Endothelial cell of umbilical vein (primary cell): ENCODE measurements at regions not wholly inside any gene's neighbourhood (a gene's known extent, or its start where the extent isn't known, plus 50 kb on each side); places are given as distances from the start of the nearest gene placed in this dataset.

Experiments used
- BruUV-seq: library from RNA; stranded (reverse); fragments of 400-500 nt; replicated peaks from 2 replicates; lab custom pipeline; 2021; lab: Mats Ljungman, UMichigan
- CTCF ChIA-PET: fragments of 300-600, 350-600 bp; sonication (Branson Sonifier 250); formaldehyde crosslinking; loops from one replicate; lab custom pipeline; 2021; ENCODE audit warnings: antibody characterized with exemption, inconsistent platforms; lab: Charles Lee
- POLR2A ChIA-PET: fragments of 300-600, 350-600 bp; sonication (Branson Sonifier 250); formaldehyde crosslinking; loops from one replicate; lab custom pipeline; 2021; ENCODE audit warnings: antibody characterized with exemption, inconsistent platforms; lab: Charles Lee
- DNase-seq: peaks from one replicate; pipeline ENCODE4 v3.0.0-alpha.2; 2011; ENCODE audit warnings: low read depth, low spot score
- FAIRE-seq: peaks from 2 replicates; lab custom pipeline; 2011; peaks lifted over from hg19 to GRCh38; lab: Jason Lieb, UNC
- H2AFZ ChIP-seq: 2 replicates; pipeline ENCODE4 v1.6.0; 2012; ENCODE audit warnings: low read depth, low read length, control low read depth, inconsistent platforms
- H3K27ac ChIP-seq: 2 replicates; pipeline ENCODE4 v1.5.1; 2011; ENCODE audit warnings: low read depth, mild to moderate bottlenecking, control low read depth, low read length, moderate library complexity; ENCODE audit not compliant: insufficient read depth
- H3K27me3 ChIP-seq, 2 experiments: 2 replicates each; pipeline versions ENCODE4 v1.6.0 to v1.6.1; 2011; ENCODE audit warnings: low read length in 2 of 2, mixed read lengths in 1 of 2; ENCODE audit not compliant: control insufficient read depth in 2 of 2, insufficient read depth in 2 of 2
- H3K36me3 ChIP-seq, 2 experiments: 2 replicates in 1 of 2; 3 replicates in 1 of 2; pipeline ENCODE4 v1.5.1; 2011; ENCODE audit warnings: low read length in 2 of 2, mild to moderate bottlenecking in 1 of 2, moderate library complexity in 1 of 2; ENCODE audit not compliant: control insufficient read depth in 2 of 2, insufficient read depth in 2 of 2; ENCODE audit errors: extremely low read depth in 1 of 2
- H3K4me1 ChIP-seq: 3 replicates; pipeline ENCODE4 v1.5.1; 2011; ENCODE audit warnings: mild to moderate bottlenecking, low read length; ENCODE audit not compliant: control insufficient read depth, insufficient read depth; ENCODE audit errors: extremely low read depth
- H3K4me2 ChIP-seq: 2 replicates; pipeline ENCODE4 v1.6.1; 2011; ENCODE audit warnings: low read length, control low read depth, mixed read lengths; ENCODE audit not compliant: insufficient read depth
- H3K4me3 ChIP-seq, 3 experiments: fragments of 200-600 bp in 1 of 3; sonication (generic), shearing (Covaris generic) in 1 of 3; replicated peaks in 1 of 3; 2 replicates each; pipeline ENCODE4 v1.5.1; 2011 to 2016; ENCODE audit warnings: control low read depth in 3 of 3, low read length in 3 of 3, mild to moderate bottlenecking in 2 of 3, inconsistent platforms in 1 of 3, low read depth in 1 of 3, moderate library complexity in 1 of 3; ENCODE audit not compliant: insufficient read depth in 1 of 3
- H3K79me2 ChIP-seq: 2 replicates; pipeline ENCODE4 v1.6.0; 2012; ENCODE audit warnings: low read length, inconsistent platforms; ENCODE audit not compliant: control insufficient read depth, insufficient read depth
- H3K9ac ChIP-seq: replicated peaks from 2 replicates; pipeline ENCODE3; 2011; ENCODE audit warnings: low read length, control low read depth; ENCODE audit not compliant: insufficient read depth; ENCODE audit errors: extremely low read depth
- H3K9me1 ChIP-seq: replicated peaks from 3 replicates; pipeline ENCODE4 v1.6.0; 2011; ENCODE audit warnings: mild to moderate bottlenecking, low read length; ENCODE audit not compliant: control insufficient read depth, insufficient read depth; ENCODE audit errors: extremely low read depth
- H3K9me3 ChIP-seq: replicated peaks from 2 replicates; pipeline ENCODE4 v1.5.1; 2012; ENCODE audit warnings: low read length, inconsistent platforms; ENCODE audit not compliant: control insufficient read depth, insufficient read depth
- H4K20me1 ChIP-seq: replicated peaks from 2 replicates; pipeline ENCODE3; 2011; ENCODE audit warnings: mild to moderate bottlenecking, low read length; ENCODE audit not compliant: control insufficient read depth, insufficient read depth; ENCODE audit errors: extremely low read depth
- EZH2 ChIP-seq: IDR thresholded peaks from 2 replicates; pipeline ENCODE4 v1.6.1; 2012; ENCODE audit warnings: borderline replicate concordance, low read depth, mild to moderate bottlenecking, moderate library complexity, low read length, inconsistent platforms; ENCODE audit not compliant: severe bottlenecking
- FOS ChIP-seq: IDR thresholded peaks from 2 replicates; pipeline ENCODE4 v1.6.1; 2011; ENCODE audit warnings: mild to moderate bottlenecking, low read length, moderate library complexity, borderline replicate concordance; ENCODE audit not compliant: insufficient read depth
- GATA2 ChIP-seq: IDR thresholded peaks from 2 replicates; pipeline ENCODE4 v1.7.0; 2011; ENCODE audit warnings: low read depth, mild to moderate bottlenecking, moderate library complexity, mixed read lengths, low read length; ENCODE audit not compliant: insufficient read length, insufficient read depth
- JUN ChIP-seq: IDR thresholded peaks from 2 replicates; pipeline ENCODE4 v1.6.1; 2011; ENCODE audit warnings: borderline replicate concordance, low read depth; ENCODE audit not compliant: insufficient read length, insufficient read depth
- MYC ChIP-seq: IDR thresholded peaks from one replicate; pipeline ENCODE4 v1.6.1; 2011; ENCODE audit warnings: mild to moderate bottlenecking, low read depth, low read length
- POLR2A ChIP-seq: IDR thresholded peaks from 2 replicates; pipeline ENCODE4 v1.6.1; 2012; ENCODE audit warnings: low read depth, mild to moderate bottlenecking, control low read depth, low read length
- dilution Hi-C: fragments of 300-500 bp; cut with MboI; formaldehyde crosslinking; loops from one replicate; pipeline ENCODE4 v1.15.0; 2019; ENCODE audit warnings: low sequenced_read_pairs; ENCODE audit not compliant: extremely low pct_ligation_motif_present
- intact Hi-C: fragments of 100-400 bp; cut with micrococcal nuclease; formaldehyde crosslinking; loops from one replicate; pipeline ENCODE4 v1.10.0; 2022
- TF ChIP-seq, protein P1 (sequence below), 2 donors: IDR thresholded peaks; 1 replicate in 1 of 2; 2 replicates in 1 of 2; pipeline ENCODE4 v1.5.1; 2011; ENCODE audit warnings: low read length in 2 of 2, mild to moderate bottlenecking in 2 of 2, moderate library complexity in 2 of 2, control low read depth in 1 of 2, inconsistent platforms in 1 of 2, low read depth in 1 of 2; ENCODE audit not compliant: insufficient read depth in 1 of 2; ENCODE audit errors: extremely low read depth in 1 of 2

DNA sequence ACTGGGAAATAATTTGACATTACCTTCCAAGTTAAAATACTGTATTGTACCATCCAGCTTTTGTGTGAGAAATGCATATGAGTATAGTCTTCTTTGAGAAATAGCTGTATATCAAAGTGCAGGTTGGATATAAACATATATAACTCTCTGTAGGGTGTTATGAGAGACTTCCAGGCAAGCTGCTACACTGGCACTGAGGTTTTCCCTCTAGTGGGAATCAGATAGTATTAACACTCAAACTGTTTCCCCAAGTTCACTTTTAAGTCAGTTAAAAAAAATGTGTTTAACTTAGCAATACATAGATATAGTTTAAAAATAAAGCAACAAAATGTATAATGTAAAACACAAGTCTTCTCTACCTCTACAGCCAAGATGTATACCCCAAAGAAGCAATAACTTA is 368.4 kb upstream of the SLC8A1 start:
- Histone ChIP-seq H3K79me2 (no peaks in the 10 kb centered on the region), H3K9ac (peak overlapping the region; percentile 3), H3K4me1 (no peaks in the 10 kb centered on the region), H3K9me3 (no peaks in the 10 kb centered on the region), H4K20me1 (no peaks in the 10 kb centered on the region), H2AFZ (peak overlapping the region; percentile 59), H3K36me3 (no peaks in the 10 kb centered on the region), H3K27ac (no peak overlapping the region), H3K4me2 (peak overlapping the region; percentile 42), H3K27me3 (no peaks in the 10 kb centered on the region), H3K9me1 (no peaks in the 10 kb centered on the region), H3K4me3 (no peak overlapping the region)
- ChIA-PET POLR2A (no interaction called here), CTCF (interaction anchor here (0.8 to 2.4 kb wide), 9 partner anchors 8 to 907 kb away, joined by 3 to 13 read pairs (median 4); no protein-coding TSS in a partner anchor)
- dilution Hi-C loops (no loop called here), intact Hi-C loops (no loop called here)
- peak; percentile 45 for DNase-seq
- no TSS peak for BruUV-seq
- no peak for FAIRE-seq
- TF ChIP-seq EZH2 (no peak), FOS (no peak), POLR2A (no peak), JUN (no peak), MYC (no peak), GATA2 (no peak)
- TF ChIP-seq, protein P1, sequence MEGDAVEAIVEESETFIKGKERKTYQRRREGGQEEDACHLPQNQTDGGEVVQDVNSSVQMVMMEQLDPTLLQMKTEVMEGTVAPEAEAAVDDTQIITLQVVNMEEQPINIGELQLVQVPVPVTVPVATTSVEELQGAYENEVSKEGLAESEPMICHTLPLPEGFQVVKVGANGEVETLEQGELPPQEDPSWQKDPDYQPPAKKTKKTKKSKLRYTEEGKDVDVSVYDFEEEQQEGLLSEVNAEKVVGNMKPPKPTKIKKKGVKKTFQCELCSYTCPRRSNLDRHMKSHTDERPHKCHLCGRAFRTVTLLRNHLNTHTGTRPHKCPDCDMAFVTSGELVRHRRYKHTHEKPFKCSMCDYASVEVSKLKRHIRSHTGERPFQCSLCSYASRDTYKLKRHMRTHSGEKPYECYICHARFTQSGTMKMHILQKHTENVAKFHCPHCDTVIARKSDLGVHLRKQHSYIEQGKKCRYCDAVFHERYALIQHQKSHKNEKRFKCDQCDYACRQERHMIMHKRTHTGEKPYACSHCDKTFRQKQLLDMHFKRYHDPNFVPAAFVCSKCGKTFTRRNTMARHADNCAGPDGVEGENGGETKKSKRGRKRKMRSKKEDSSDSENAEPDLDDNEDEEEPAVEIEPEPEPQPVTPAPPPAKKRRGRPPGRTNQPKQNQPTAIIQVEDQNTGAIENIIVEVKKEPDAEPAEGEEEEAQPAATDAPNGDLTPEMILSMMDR (IDR thresholded peaks at IDR 0.05; ENCODE audit: extremely low read depth in 1 of 2, insufficient read depth in 1 of 2, low read depth in 1 of 2, low read length in 2 of 2), result peak in 1 of 2 donors; percentile 8
